H9 (cell line): ENCODE measurements at regions not wholly inside any gene's neighbourhood (a gene's known extent, or its start where the extent isn't known, plus 50 kb on each side); places are given as distances from the start of the nearest gene placed in this dataset.
"Not testable (repeated sequence)": the region's sequence is repeated elsewhere in the genome, so short reads cannot be mapped to it uniquely, and the experiment has no call there.

Experiments used
- DNase-seq: peaks from one replicate; pipeline ENCODE4 v3.0.0-alpha.2; 2017
- H2AFZ ChIP-seq: one replicate; pipeline ENCODE4 v1.6.1; 2013; ENCODE audit warnings: mild to moderate bottlenecking, low read length, control low read depth, moderate library complexity
- H2AK5ac ChIP-seq: 2 replicates; pipeline ENCODE4 v1.6.1; 2013; ENCODE audit warnings: low read length, control low read depth, mixed read lengths; ENCODE audit not compliant: insufficient read length
- H2BK120ac ChIP-seq: one replicate; pipeline ENCODE4 v1.6.1; 2013; ENCODE audit warnings: low read depth, mild to moderate bottlenecking, low read length, control low read depth, inconsistent platforms; ENCODE audit not compliant: poor library complexity, severe bottlenecking
- H2BK12ac ChIP-seq: 2 replicates; pipeline ENCODE4 v1.6.1; 2013; ENCODE audit warnings: low read length, control low read depth, mixed read lengths, low read depth; ENCODE audit not compliant: insufficient read length
- H2BK15ac ChIP-seq: 2 replicates; pipeline ENCODE4 v1.6.1; 2013; ENCODE audit warnings: low read depth, low read length, control low read depth
- H2BK20ac ChIP-seq: one replicate; pipeline ENCODE4 v1.6.1; 2013; ENCODE audit warnings: low read depth, mild to moderate bottlenecking, low read length, control low read depth, inconsistent platforms; ENCODE audit not compliant: poor library complexity, severe bottlenecking
- H2BK5ac ChIP-seq: 2 replicates; pipeline ENCODE4 v1.6.1; 2013; ENCODE audit warnings: low read length, control low read depth, mixed read lengths; ENCODE audit not compliant: insufficient read length
- H3K14ac ChIP-seq: 2 replicates; pipeline ENCODE4 v1.6.1; 2013; ENCODE audit warnings: low read length, control low read depth; ENCODE audit not compliant: insufficient read depth
- H3K18ac ChIP-seq: 2 replicates; pipeline ENCODE4 v1.6.1; 2013; ENCODE audit warnings: low read depth, mild to moderate bottlenecking, mixed read lengths, low read length, control low read depth; ENCODE audit not compliant: insufficient read length
- H3K23ac ChIP-seq: 2 replicates; pipeline ENCODE4 v1.6.1; 2013; ENCODE audit warnings: low read length, control low read depth, mixed read lengths, low read depth; ENCODE audit not compliant: insufficient read length
- H3K23me2 ChIP-seq: 2 replicates; pipeline ENCODE4 v1.6.1; 2013; ENCODE audit warnings: low read depth, mild to moderate bottlenecking, mixed read lengths, low read length, control low read depth; ENCODE audit not compliant: insufficient read length, poor library complexity, severe bottlenecking
- H3K27ac ChIP-seq: 2 replicates; pipeline ENCODE4 v1.5.1; 2013; ENCODE audit warnings: low read length, control low read depth, mixed read lengths, low read depth; ENCODE audit not compliant: insufficient read length
- H3K27me3 ChIP-seq: 2 replicates; pipeline ENCODE4 v1.6.1; 2013; ENCODE audit warnings: low read length, control low read depth, inconsistent platforms; ENCODE audit not compliant: insufficient read depth
- H3K4ac ChIP-seq: 2 replicates; pipeline ENCODE4 v1.6.1; 2013; ENCODE audit warnings: low read depth, mild to moderate bottlenecking, control low read depth, inconsistent platforms, low read length, moderate library complexity
- H3K4me1 ChIP-seq: 2 replicates; pipeline ENCODE4 v1.6.1; 2013; ENCODE audit warnings: low read length, control low read depth, inconsistent platforms; ENCODE audit not compliant: insufficient read depth
- H3K4me2 ChIP-seq: 2 replicates; pipeline ENCODE4 v1.6.1; 2013; ENCODE audit warnings: low read length, control low read depth, mixed read lengths; ENCODE audit not compliant: insufficient read length, insufficient read depth
- H3K56ac ChIP-seq: 2 replicates; pipeline ENCODE4 v1.6.1; 2013; ENCODE audit warnings: low read depth, mild to moderate bottlenecking, mixed read lengths, low read length, control low read depth; ENCODE audit not compliant: insufficient read length
- H3K79me1 ChIP-seq: 2 replicates; pipeline ENCODE4 v1.6.1; 2013; ENCODE audit warnings: low read depth, mild to moderate bottlenecking, moderate library complexity, low read length, control low read depth, inconsistent platforms; ENCODE audit not compliant: insufficient read depth, poor library complexity, severe bottlenecking
- H3K79me2 ChIP-seq: 2 replicates; pipeline ENCODE4 v1.6.1; 2013; ENCODE audit warnings: low read length, control low read depth, inconsistent platforms; ENCODE audit not compliant: insufficient read depth
- H3K9ac ChIP-seq: 2 replicates; pipeline ENCODE4 v1.6.1; 2013; ENCODE audit warnings: low read length, control low read depth, mixed read lengths; ENCODE audit not compliant: insufficient read length; ENCODE audit errors: extremely low read depth
- H3K9me3 ChIP-seq: one replicate; pipeline ENCODE4 v1.6.1; 2013; ENCODE audit warnings: low read depth, low read length, inconsistent platforms; ENCODE audit not compliant: control insufficient read depth
- H3T11ph ChIP-seq: one replicate; pipeline ENCODE4 v1.6.1; 2013; ENCODE audit warnings: mild to moderate bottlenecking, low read length, control low read depth, inconsistent platforms
- H4K20me1 ChIP-seq: one replicate; pipeline ENCODE4 v1.6.1; 2013; ENCODE audit not compliant: control insufficient read depth, insufficient read length, insufficient read depth
- H4K5ac ChIP-seq: 2 replicates; pipeline ENCODE4 v1.6.1; 2013; ENCODE audit warnings: low read depth, mild to moderate bottlenecking, mixed read lengths, low read length, control low read depth; ENCODE audit not compliant: insufficient read length
- H4K8ac ChIP-seq: replicated peaks from 2 replicates; pipeline ENCODE4 v1.6.1; 2013; ENCODE audit warnings: low read length, control low read depth, mixed read lengths, low read depth; ENCODE audit not compliant: insufficient read length
- H4K91ac ChIP-seq: 2 replicates; pipeline ENCODE4 v1.6.1; 2013; ENCODE audit warnings: low read depth, mild to moderate bottlenecking, moderate library complexity, mixed read lengths, low read length, control low read depth; ENCODE audit not compliant: insufficient read length
- H3K27ac Mint-ChIP-seq, 3 experiments: 2 replicates in 2 of 3; 3 replicates in 1 of 3; pipeline ENCODE4 v1.8.0; 2020 to 2021; ENCODE audit warnings: mixed read lengths in 3 of 3, mild to moderate bottlenecking in 1 of 3, moderate library complexity in 1 of 3
- H3K27me3 Mint-ChIP-seq: 2 replicates; pipeline ENCODE4 v1.8.0; 2021; ENCODE audit warnings: low read depth, mild to moderate bottlenecking, moderate library complexity, mixed read lengths
- H3K36me3 Mint-ChIP-seq, 3 experiments: 2 replicates in 2 of 3; 3 replicates in 1 of 3; pipeline ENCODE4 v1.8.0; 2020 to 2021; ENCODE audit warnings: low read depth in 3 of 3, mixed read lengths in 3 of 3; ENCODE audit not compliant: insufficient read depth in 1 of 3
- H3K4me1 Mint-ChIP-seq, 2 experiments: 2 replicates each; pipeline ENCODE4 v1.8.0; 2020; ENCODE audit warnings: mixed read lengths in 2 of 2
- H3K4me3 Mint-ChIP-seq, 2 experiments: 2 replicates in 1 of 2; 3 replicates in 1 of 2; pipeline ENCODE4 v1.8.0; 2020 to 2021; ENCODE audit warnings: mild to moderate bottlenecking in 2 of 2, mixed read lengths in 2 of 2, moderate library complexity in 1 of 2
- H3K9me3 Mint-ChIP-seq, 2 experiments: 2 replicates in 1 of 2; 3 replicates in 1 of 2; pipeline ENCODE4 v1.8.0; 2020; ENCODE audit warnings: mild to moderate bottlenecking in 2 of 2, mixed read lengths in 2 of 2, moderate library complexity in 1 of 2
- CTCF ChIP-seq: fragments of 200-600 bp; sonication (generic); conservative IDR thresholded peaks from 3 replicates; pipeline ENCODE4 v1.8.0; 2021; ENCODE audit warnings: antibody characterized with exemption, mild to moderate bottlenecking
- WGBS: extraction: QIAGEN DNeasy Blood & Tissue Kit; methylation state at CpG from one replicate; pipeline ENCODE4 v1.1.7; 2013; ENCODE audit warnings: missing lambda C conversion rate, low lambda C conversion rate, mixed read lengths; ENCODE audit not compliant: insufficient read length; ENCODE audit errors: extremely low coverage; 5-methylcytosine and 5-hydroxymethylcytosine counted together

GRCh38 chr10:117483056-117483590, 59.4 kb upstream of the EMX2 start:
- Histone ChIP-seq H3T11ph (no peak overlapping the region), H3K27me3 (no peaks in the 10 kb centered on the region)

GRCh38 chr10:117481011-117481410, 61.5 kb upstream of the EMX2 start:
- not testable (repeated sequence) for H3K18ac ChIP-seq, H3K23ac ChIP-seq, H2AFZ ChIP-seq, H4K91ac ChIP-seq, H3K36me3 Mint-ChIP-seq, H4K8ac ChIP-seq, H3K9me3 Mint-ChIP-seq, H3K4me1 Mint-ChIP-seq, DNase-seq, H2AK5ac ChIP-seq, H3K4me1 ChIP-seq, H3K27ac Mint-ChIP-seq, H3K56ac ChIP-seq, H2BK12ac ChIP-seq, H2BK20ac ChIP-seq, H3T11ph ChIP-seq, H3K23me2 ChIP-seq, H2BK5ac ChIP-seq, H3K79me2 ChIP-seq, H3K9ac ChIP-seq, H3K9me3 ChIP-seq, H3K4me2 ChIP-seq, H3K4me3 Mint-ChIP-seq, H3K27me3 ChIP-seq, H3K79me1 ChIP-seq, H3K4ac ChIP-seq, H3K27ac ChIP-seq, H4K5ac ChIP-seq, H2BK15ac ChIP-seq, H4K20me1 ChIP-seq, H2BK120ac ChIP-seq, H3K14ac ChIP-seq
- H3K27me3 Mint-ChIP-seq, result peaks cover 47% of the 10 kb centered on the region
- WGBS, result no CpG with 5 or more reads among the region's 6 CpGs

More at GRCh38 chr10:117483056-117483590, 59.4 kb upstream of the EMX2 start:
- H3K56ac ChIP-seq, result no peak overlapping the region
- H3K4ac ChIP-seq, result no peak overlapping the region
- no peaks in the 10 kb centered on the region for H3K79me1 ChIP-seq
- no peak overlapping the region for H2BK20ac ChIP-seq
- H4K5ac ChIP-seq, result no peak overlapping the region
- H3K9me3 ChIP-seq, result no peaks in the 10 kb centered on the region
- no peaks in the 10 kb centered on the region for H3K4me1 Mint-ChIP-seq
- H3K9ac ChIP-seq, result no peak overlapping the region
- no peak overlapping the region for H4K91ac ChIP-seq
- H2BK15ac ChIP-seq, result no peak overlapping the region
- H3K18ac ChIP-seq, result no peak overlapping the region
- WGBS, result no CpG with 5 or more reads among the region's 5 CpGs
- H2AK5ac ChIP-seq, result no peak overlapping the region
- no peaks in the 10 kb centered on the region; a peak in 1 of 5 replicates for H3K9me3 Mint-ChIP-seq
- no peak overlapping the region for H2BK12ac ChIP-seq
- H2AFZ ChIP-seq, result no peak overlapping the region
- H3K27me3 Mint-ChIP-seq, result peaks cover 45% of the 10 kb centered on the region
- no peak overlapping the region for H2BK120ac ChIP-seq
- no peaks in the 10 kb centered on the region for H4K20me1 ChIP-seq
- no peak overlapping the region for H4K8ac ChIP-seq
- H3K14ac ChIP-seq, result no peak overlapping the region
- H3K23me2 ChIP-seq, result no peaks in the 10 kb centered on the region
- no peak overlapping the region for H2BK5ac ChIP-seq
- H3K36me3 Mint-ChIP-seq, result no peaks in the 10 kb centered on the region
- no peak overlapping the region for H3K4me2 ChIP-seq
- H3K4me3 Mint-ChIP-seq, result no peak overlapping the region
- TF ChIP-seq CTCF, result no peak
- no peak overlapping the region for H3K23ac ChIP-seq
- no peak overlapping the region for H3K27ac Mint-ChIP-seq
- H3K4me1 ChIP-seq, result no peaks in the 10 kb centered on the region
- H3K27ac ChIP-seq, result no peak overlapping the region
- H3K79me2 ChIP-seq, result no peaks in the 10 kb centered on the region
- DNase-seq, result no peak
